ENCODE measurements at regions not wholly inside any gene's neighbourhood (a gene's known extent, or its start where the extent isn't known, plus 50 kb on each side); places are given as distances from the start of the nearest gene placed in this dataset.

DNA sequence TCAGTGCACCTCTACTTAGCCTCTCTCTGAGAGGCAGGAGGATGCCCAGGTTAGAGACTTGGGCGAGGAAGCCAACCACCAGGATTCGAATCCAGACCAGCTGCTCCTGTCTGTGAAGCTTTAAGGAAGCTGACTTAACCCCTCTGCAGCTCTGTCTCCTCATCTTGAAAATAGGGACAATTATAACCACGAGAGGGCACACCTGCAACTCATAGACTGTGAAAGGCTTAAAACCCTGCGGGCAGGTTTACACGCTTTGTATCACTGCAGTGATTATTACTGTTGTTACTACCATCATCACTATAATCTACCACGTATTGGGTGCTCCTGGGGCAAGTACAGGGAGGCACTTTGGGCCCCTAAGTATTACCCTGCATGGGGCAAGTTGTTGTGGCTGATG is 379.8 kb downstream of the VRK1 start:
- H3K27ac ChIP-seq (ENCODE audit: low read depth in 2 of 2, low read length in 2 of 2): no peak overlapping the region
- FAIRE-seq: no peak
- peaks cover 0 to 7% (median 0%) of the 10 kb centered on the region in 3 donors for H3K9me3 ChIP-seq (ENCODE audit: control insufficient read depth in 2 of 3, insufficient read depth in 1 of 3, low read length in 3 of 3)
- TF ChIP-seq CTCF (IDR thresholded peaks at IDR 0.05; ENCODE audit: borderline replicate concordance, extremely low read depth, insufficient read depth): no peak
- no peaks in the 10 kb centered on the region for H3K4me1 ChIP-seq (ENCODE audit: control insufficient read depth in 2 of 3, insufficient read depth in 2 of 3, low read depth in 1 of 3, low read length in 3 of 3)
- H3K36me3 ChIP-seq (ENCODE audit: control insufficient read depth in 2 of 3, insufficient read depth in 3 of 3, low read length in 3 of 3): no peaks in the 10 kb centered on the region
- intact Hi-C loops (cut with DNase I): no loop called here
- no peaks in the 10 kb centered on the region for H3K27me3 ChIP-seq (ENCODE audit: control insufficient read depth, insufficient read depth, low read length)
- H3K4me3 ChIP-seq (ENCODE audit: low read length in 3 of 3): no peak overlapping the region
- H3K9ac ChIP-seq (ENCODE audit: low read length in 3 of 3): no peak overlapping the region
- DNase-seq: peak in 1 of 5 donors; percentile 19

- intact Hi-C loops (cut with DNase I): no loop called here
- DNase-seq: no peak
- no peak for TF ChIP-seq CTCF (IDR thresholded peaks at IDR 0.05; ENCODE audit: borderline replicate concordance, extremely low read depth, insufficient read depth)
These were observed 380.5 kb downstream of the VRK1 start for GRCh38 chr14:97177635-97178034.

GRCh38 chr14:97178781-97179180 is 381.6 kb downstream of the VRK1 start:
- H3K9me3 ChIP-seq (ENCODE audit: control insufficient read depth in 2 of 3, insufficient read depth in 1 of 3, low read length in 3 of 3): peaks cover 0 to 7% (median 0%) of the 10 kb centered on the region in 3 donors
- no peak for FAIRE-seq
- no peaks in the 10 kb centered on the region for H3K36me3 ChIP-seq (ENCODE audit: control insufficient read depth in 2 of 3, insufficient read depth in 3 of 3, low read length in 3 of 3)
- H3K9ac ChIP-seq (ENCODE audit: low read length in 3 of 3): no peak overlapping the region
- no peak for DNase-seq
- no peak for TF ChIP-seq CTCF (IDR thresholded peaks at IDR 0.05; ENCODE audit: borderline replicate concordance, extremely low read depth, insufficient read depth)
- H3K4me3 ChIP-seq (ENCODE audit: low read length in 3 of 3): no peak overlapping the region
- intact Hi-C loops (cut with DNase I): no loop called here
- H3K27me3 ChIP-seq (ENCODE audit: control insufficient read depth, insufficient read depth, low read length): no peaks in the 10 kb centered on the region
- no peaks in the 10 kb centered on the region for H3K4me1 ChIP-seq (ENCODE audit: control insufficient read depth in 2 of 3, insufficient read depth in 2 of 3, low read depth in 1 of 3, low read length in 3 of 3)
- H3K27ac ChIP-seq (ENCODE audit: low read depth in 2 of 2, low read length in 2 of 2): no peak overlapping the region

More at GRCh38 chr14:97177635-97178034, 380.5 kb downstream of the VRK1 start:
- Histone ChIP-seq H3K4me3 (ENCODE audit: low read length in 3 of 3) (no peak overlapping the region), H3K27ac (ENCODE audit: low read depth in 2 of 2, low read length in 2 of 2) (no peak overlapping the region), H3K9me3 (ENCODE audit: control insufficient read depth in 2 of 3, insufficient read depth in 1 of 3, low read length in 3 of 3) (peaks cover 0 to 7% (median 0%) of the 10 kb centered on the region in 3 donors), H3K4me1 (ENCODE audit: control insufficient read depth in 2 of 3, insufficient read depth in 2 of 3, low read depth in 1 of 3, low read length in 3 of 3) (no peaks in the 10 kb centered on the region), H3K27me3 (ENCODE audit: control insufficient read depth, insufficient read depth, low read length) (no peaks in the 10 kb centered on the region), H3K36me3 (ENCODE audit: control insufficient read depth in 2 of 3, insufficient read depth in 3 of 3, low read length in 3 of 3) (no peaks in the 10 kb centered on the region), H3K9ac (ENCODE audit: low read length in 3 of 3) (no peak overlapping the region)
- no peak for FAIRE-seq

DNA sequence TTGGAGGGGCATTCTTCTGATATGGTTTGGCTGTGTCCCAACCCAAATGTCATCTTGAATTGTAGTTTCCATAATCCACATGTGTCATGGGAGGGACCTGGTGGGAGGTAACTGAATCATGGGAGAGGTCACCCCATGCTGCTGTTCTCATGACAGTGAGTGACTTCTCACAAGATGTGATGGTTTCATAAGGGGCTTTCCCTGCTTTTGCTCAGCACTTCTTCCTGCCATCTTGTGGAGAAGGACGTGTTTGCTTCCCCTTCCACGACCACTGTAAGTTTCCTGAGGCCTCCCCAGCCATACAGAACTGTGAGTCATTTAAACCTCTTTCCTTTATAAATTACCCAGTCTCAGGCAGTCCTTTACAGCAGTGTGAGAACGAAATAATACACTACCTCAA is 382.4 kb downstream of the VRK1 start:
- DNase-seq (no peak), FAIRE-seq (no peak)
- no peaks in the 10 kb centered on the region for H3K4me1 ChIP-seq (ENCODE audit: control insufficient read depth in 2 of 3, insufficient read depth in 2 of 3, low read depth in 1 of 3, low read length in 3 of 3)
- peaks cover 0 to 7% (median 0%) of the 10 kb centered on the region in 3 donors for H3K9me3 ChIP-seq (ENCODE audit: control insufficient read depth in 2 of 3, insufficient read depth in 1 of 3, low read length in 3 of 3)
- no peak overlapping the region for H3K27ac ChIP-seq (ENCODE audit: low read depth in 2 of 2, low read length in 2 of 2)
- no peak overlapping the region for H3K4me3 ChIP-seq (ENCODE audit: low read length in 3 of 3)
- intact Hi-C loops (cut with DNase I): no loop called here
- H3K36me3 ChIP-seq (ENCODE audit: control insufficient read depth in 2 of 3, insufficient read depth in 3 of 3, low read length in 3 of 3): no peaks in the 10 kb centered on the region
- no peak for TF ChIP-seq CTCF (IDR thresholded peaks at IDR 0.05; ENCODE audit: borderline replicate concordance, extremely low read depth, insufficient read depth)
- H3K9ac ChIP-seq (ENCODE audit: low read length in 3 of 3): no peak overlapping the region
- H3K27me3 ChIP-seq (ENCODE audit: control insufficient read depth, insufficient read depth, low read length): no peaks in the 10 kb centered on the region

Measured in kidney (tissue), 13 donors.